ENCODE measurements at regions not wholly inside any gene's neighbourhood (a gene's known extent, or its start where the extent isn't known, plus 50 kb on each side); places are given as distances from the start of the nearest gene placed in this dataset.

DNA sequence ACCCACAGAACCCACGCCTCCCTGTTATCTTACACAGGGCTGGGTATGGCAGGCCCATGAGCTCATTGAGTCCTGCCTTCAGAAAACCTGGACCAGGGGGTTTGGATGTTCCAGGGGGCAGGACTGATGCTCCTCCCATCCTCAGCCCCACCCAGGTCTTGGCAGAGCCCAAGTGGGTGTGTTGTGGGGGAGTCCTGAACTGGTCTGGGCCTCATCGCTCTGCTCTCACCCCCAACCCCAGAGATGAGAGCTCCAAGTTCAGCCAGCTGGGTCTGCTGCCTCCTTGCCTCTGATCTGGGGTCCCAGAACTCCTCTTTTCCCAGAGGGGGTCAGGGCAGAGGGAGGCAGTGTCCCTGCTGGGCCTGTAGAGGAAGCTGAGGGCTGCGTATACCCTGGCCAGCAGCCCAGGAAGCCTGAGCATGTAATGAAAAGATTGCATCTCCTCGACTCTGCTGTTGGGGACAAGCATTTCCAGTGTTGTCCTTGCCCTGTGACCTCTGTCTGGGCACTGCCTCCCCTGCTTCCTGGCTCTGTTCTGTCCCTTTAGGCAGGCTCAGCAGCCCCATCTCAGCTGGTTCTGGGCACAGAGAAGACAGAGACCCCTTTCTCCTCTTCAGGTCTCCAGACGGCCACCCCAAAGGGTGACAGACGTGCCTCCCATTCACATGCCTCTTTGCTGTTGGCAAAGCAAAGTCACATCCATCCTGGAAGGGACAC, 54.7 kb upstream of the EPS8L3 start:
- DNase-seq (ENCODE audit: low read depth, low spot score): no peak
- Histone ChIP-seq H3K27me3 (ENCODE audit: insufficient read depth, low read length) (no peaks in the 10 kb centered on the region), H3K4me2 (ENCODE audit: low read length) (no peak overlapping the region), H2AFZ (ENCODE audit: low read depth, low read length, poor library complexity, severe bottlenecking) (no peak overlapping the region), H3K9me3 (ENCODE audit: control insufficient read depth in 1 of 2, insufficient read depth in 1 of 2, low read depth in 1 of 2, low read length in 2 of 2) (peaks cover 0 to 6% of the 10 kb centered on the region in 2 experiments; a peak in 1 of 4 replicates), H3K36me3 (ENCODE audit: control insufficient read depth in 1 of 2, insufficient read depth in 2 of 2, low read length in 2 of 2) (no peaks in the 10 kb centered on the region), H3K79me2 (ENCODE audit: insufficient read depth, low read length) (no peaks in the 10 kb centered on the region), H3K9me2 (ENCODE audit: insufficient read depth) (no peaks in the 10 kb centered on the region), H3K4me1 (ENCODE audit: control insufficient read depth in 1 of 2, insufficient read depth in 2 of 2, low read length in 2 of 2) (peaks cover 1 to 28% of the 10 kb centered on the region in 2 experiments; a peak in 3 of 4 replicates), H4K20me1 (ENCODE audit: insufficient read depth) (no peaks in the 10 kb centered on the region), H3K9ac (ENCODE audit: low read length) (no peak overlapping the region), H3K27ac (ENCODE audit: low read depth, low read length) (no peak overlapping the region), H3K4me3 (replicated peaks in 1 of 2; ENCODE audit: low read depth in 1 of 2, low read length in 2 of 2) (no peak overlapping the region)
- POLR2A ChIA-PET: no interaction called here
- no peak for ATAC-seq
- CTCF ChIA-PET: no interaction called here
- RAD21 ChIA-PET (ENCODE audit: low non-redundant PET in 1 of 2, low total read pairs in 2 of 2, uncharacterized antibody in 2 of 2, unreplicated experiment in 2 of 2): no interaction called here
- no TSS peak for BruUV-seq (replicated peaks)
- TF ChIP-seq RAD21 (IDR thresholded peaks at IDR 0.05; ENCODE audit: low read depth) (no peak), ZFX (IDR thresholded peaks at IDR 0.05) (no peak), JUND (IDR thresholded peaks at IDR 0.05) (no peak), TCF7L2 (IDR thresholded peaks at IDR 0.05; ENCODE audit: borderline replicate concordance, extremely low read depth, insufficient read depth, insufficient read length) (no peak), YY1 (IDR thresholded peaks at IDR 0.05; ENCODE audit: extremely low read depth, insufficient replicate concordance, low read depth, low read length) (no peak), EZH2 (IDR thresholded peaks at IDR 0.05) (no peak), EZH2phosphoT487 (IDR thresholded peaks at IDR 0.05; ENCODE audit: borderline replicate concordance) (no peak), SP1 (IDR thresholded peaks at IDR 0.05; ENCODE audit: low read depth) (no peak), ELF1 (IDR thresholded peaks at IDR 0.05; ENCODE audit: borderline replicate concordance, low read depth) (no peak), CEBPB (IDR thresholded peaks at IDR 0.05; ENCODE audit: low read depth) (no peak), ZNF274 (IDR thresholded peaks at IDR 0.05; ENCODE audit: low read depth, low read length) (no peak), ZBTB33 (IDR thresholded peaks at IDR 0.05; ENCODE audit: extremely low read depth, insufficient replicate concordance, low read length) (no peak), SIN3A (IDR thresholded peaks at IDR 0.05; ENCODE audit: low read depth) (no peak), POLR2AphosphoS5 (IDR thresholded peaks at IDR 0.05; ENCODE audit: low read depth, low read length) (no peak)
- TF ChIP-seq, protein P1, sequence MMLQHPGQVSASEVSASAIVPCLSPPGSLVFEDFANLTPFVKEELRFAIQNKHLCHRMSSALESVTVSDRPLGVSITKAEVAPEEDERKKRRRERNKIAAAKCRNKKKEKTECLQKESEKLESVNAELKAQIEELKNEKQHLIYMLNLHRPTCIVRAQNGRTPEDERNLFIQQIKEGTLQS (IDR thresholded peaks at IDR 0.05): no peak
- TF ChIP-seq, protein P2, sequence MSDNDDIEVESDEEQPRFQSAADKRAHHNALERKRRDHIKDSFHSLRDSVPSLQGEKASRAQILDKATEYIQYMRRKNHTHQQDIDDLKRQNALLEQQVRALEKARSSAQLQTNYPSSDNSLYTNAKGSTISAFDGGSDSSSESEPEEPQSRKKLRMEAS (IDR thresholded peaks at IDR 0.05): no peak
- intact Hi-C loops (cut with micrococcal nuclease): no loop called here

Measured in HCT116 (cell line).